ENCODE measurements at regions not wholly inside any gene's neighbourhood (a gene's known extent, or its start where the extent isn't known, plus 50 kb on each side); places are given as distances from the start of the nearest gene placed in this dataset.

GRCh38 chr2:194553980-194554379, 1103.0 kb upstream of the SLC39A10 start:
- POLR2A ChIA-PET (ENCODE audit: partially characterized antibody): no interaction called here
- no peak for DNase-seq (ENCODE audit: low read depth in 1 of 2, low spot score in 2 of 2)
- Histone ChIP-seq H3K18ac (ENCODE audit: extremely low read depth, low read length) (no peak overlapping the region), H3K4ac (replicated peaks; ENCODE audit: insufficient read length, low read depth, low read length) (no peak overlapping the region), H3K4me2 (ENCODE audit: insufficient read depth in 1 of 2, low read depth in 2 of 2, low read length in 2 of 2) (no peak overlapping the region), H3K27me3 (replicated peaks in 1 of 4; ENCODE audit: control insufficient read depth in 3 of 4, extremely low read depth in 1 of 4, insufficient read depth in 3 of 4, low read length in 3 of 4) (no peaks in the 10 kb centered on the region), H3K14ac (ENCODE audit: insufficient read length) (no peak overlapping the region), H2BK120ac (replicated peaks; ENCODE audit: low read depth, low read length) (no peak overlapping the region), H3K23me2 (ENCODE audit: low read depth, low read length) (no peaks in the 10 kb centered on the region; the same call in 1 of the 2 replicates), H3K27ac (ENCODE audit: low read depth, low read length) (no peak overlapping the region), H3K4me1 (replicated peaks in 1 of 4; ENCODE audit: control insufficient read depth in 3 of 4, insufficient read depth in 4 of 4, low read length in 3 of 4) (no peaks in the 10 kb centered on the region), H3K23ac (ENCODE audit: insufficient read length) (no peak overlapping the region), H3K56ac (replicated peaks; ENCODE audit: insufficient read length, low read depth, low read length) (no peak overlapping the region), H2BK12ac (ENCODE audit: low read depth, low read length) (no peak overlapping the region), H2BK5ac (ENCODE audit: low read depth, low read length) (no peak overlapping the region), H3K9ac (replicated peaks in 1 of 4; ENCODE audit: extremely low read depth in 1 of 4, low read depth in 3 of 4, low read length in 3 of 4) (no peak overlapping the region), H4K5ac (ENCODE audit: insufficient read length, low read depth, low read length) (no peak overlapping the region), H3K9me3 (ENCODE audit: insufficient read depth in 2 of 2, low read depth in 1 of 2, low read length in 1 of 2) (no peaks in the 10 kb centered on the region), H3K79me2 (ENCODE audit: control insufficient read depth in 1 of 2, insufficient read depth in 2 of 2, low read length in 2 of 2) (no peaks in the 10 kb centered on the region), H4K20me1 (replicated peaks in 1 of 2; ENCODE audit: control insufficient read depth in 1 of 2, insufficient read depth in 2 of 2, low read length in 2 of 2) (no peaks in the 10 kb centered on the region), H2BK20ac (ENCODE audit: low read length) (no peak overlapping the region), H2AK5ac (ENCODE audit: low read depth, low read length) (no peak overlapping the region), H3K4me3 (ENCODE audit: extremely low read depth in 1 of 4, insufficient read depth in 2 of 4, low read depth in 3 of 4, low read length in 4 of 4) (no peak overlapping the region), H4K91ac (replicated peaks; ENCODE audit: insufficient read length, low read length) (no peak overlapping the region), H4K8ac (ENCODE audit: extremely low read depth, insufficient read depth, low read length) (no peak overlapping the region), H2AFZ (ENCODE audit: low read length) (no peak overlapping the region), H2BK15ac (ENCODE audit: low read length) (no peak overlapping the region), H3K36me3 (ENCODE audit: control insufficient read depth in 2 of 4, insufficient read depth in 4 of 4, low read length in 3 of 4) (no peaks in the 10 kb centered on the region), H3K79me1 (ENCODE audit: low read depth, low read length) (no peaks in the 10 kb centered on the region)
- no peak for FAIRE-seq
- WGBS, 2 experiments (ENCODE audit: extremely low coverage in 1 of 2, insufficient coverage in 1 of 2, insufficient read length in 1 of 2, insufficient replicate concordance in 2 of 2, low coverage in 1 of 2, low lambda C conversion rate in 2 of 2, missing lambda C conversion rate in 1 of 2): 90% methylated on average over 4 of the region's 4 CpGs; no CpG with 5 or more reads in 1 of the 2 experiments
- TF ChIP-seq TAF1 (IDR thresholded peaks at IDR 0.05; ENCODE audit: low read depth, low read length) (no peak), KDM4A (IDR thresholded peaks at IDR 0.05; ENCODE audit: low read depth, low read length, severe bottlenecking) (no peak), FOSL1 (IDR thresholded peaks at IDR 0.05; ENCODE audit: insufficient read depth, low read depth, low read length) (no peak), TCF12 (IDR thresholded peaks at IDR 0.05; ENCODE audit: low read depth, low read length) (no peak), JUN (IDR thresholded peaks at IDR 0.05; ENCODE audit: low read depth, low read length) (no peak), TAF7 (optimal IDR thresholded peaks at IDR 0.05; ENCODE audit: borderline replicate concordance, low read depth, low read length) (no peak), SP1 (IDR thresholded peaks at IDR 0.05; ENCODE audit: low read depth, low read length) (no peak), CBX8 (IDR thresholded peaks at IDR 0.05; ENCODE audit: borderline replicate concordance, low read depth, low read length) (no peak), GABPA (IDR thresholded peaks at IDR 0.05; ENCODE audit: borderline replicate concordance, insufficient read depth, low read length) (no peak), NRF1 (IDR thresholded peaks at IDR 0.05; ENCODE audit: low read depth, low read length) (no peak), SRF (IDR thresholded peaks at IDR 0.05; ENCODE audit: low read depth, low read length) (no peak), NANOG (IDR thresholded peaks at IDR 0.05; ENCODE audit: insufficient read depth, low read depth, low read length, poor library complexity, severe bottlenecking) (no peak), SUZ12 (IDR thresholded peaks at IDR 0.05; ENCODE audit: low read length) (no peak), PHF8 (conservative IDR thresholded peaks at IDR 0.05; ENCODE audit: low read depth, low read length) (no peak), GTF2F1 (IDR thresholded peaks at IDR 0.05; ENCODE audit: borderline replicate concordance, low read depth, low read length) (no peak)
- CTCF ChIA-PET (ENCODE audit: partially characterized antibody): interaction anchor here (0.6 to 0.9 kb wide), 2 partner anchors 7 to 84 kb away, joined by 4 to 5 read pairs; no protein-coding TSS in a partner anchor
